Pancreas (tissue), 10 donors: ENCODE measurements at regions not wholly inside any gene's neighbourhood (a gene's known extent, or its start where the extent isn't known, plus 50 kb on each side); places are given as distances from the start of the nearest gene placed in this dataset.
"Not testable (repeated sequence)": the region's sequence is repeated elsewhere in the genome, so short reads cannot be mapped to it uniquely, and the experiment has no call there.

Source experiments
- ATAC-seq, 4 donors: fragments of 200-7000 bp; cut with Tn5 transposase; one replicate each; pipeline versions ENCODE4 v1.8.0 to v1.9.1; 2020; ENCODE audit warnings: mild to moderate bottlenecking in 4 of 4, moderate library complexity in 4 of 4
- DNase-seq, 6 donors: peaks; one replicate each; pipeline ENCODE4 v3.0.0-alpha.2; 2020
- FAIRE-seq: peaks from 2 replicates; lab custom pipeline; 2012; peaks lifted over from hg19 to GRCh38; lab: Jason Lieb, UNC
- H3K27ac ChIP-seq, 4 donors: fragments of 200-600 bp; sonication (generic); 1 replicate in 3 of 4; 2 replicates in 1 of 4; pipeline versions ENCODE4 v1.5.0 to v1.8.0; 2020
- H3K27me3 ChIP-seq, 4 donors: fragments of 200-600 bp; one replicate each; pipeline ENCODE4 v1.8.0; 2021
- H3K36me3 ChIP-seq, 3 donors: fragments of 200-600 bp; sonication (generic) in 1 of 3; one replicate each; pipeline versions ENCODE4 v1.5.0 to v1.8.0; 2020 to 2021
- H3K4me1 ChIP-seq, 3 donors: fragments of 200-600 bp; one replicate each; pipeline ENCODE4 v1.8.0; 2021
- H3K4me3 ChIP-seq, 4 donors: fragments of 200-600 bp; sonication (generic) in 2 of 4; one replicate each; pipeline versions ENCODE4 v1.5.0 to v1.8.0; 2020 to 2021
- H3K9me3 ChIP-seq, 4 donors: fragments of 200-600 bp; one replicate each; pipeline ENCODE4 v1.8.0; 2021
- WGBS, 2 donors: extraction: QIAGEN DNeasy Blood & Tissue Kit; methylation state at CpG; one replicate each; pipeline ENCODE4 v1.1.7; 2013; 5-methylcytosine and 5-hydroxymethylcytosine counted together
- intact Hi-C, 3 donors: fragments of 100-400 bp; cut with DNase I; formaldehyde crosslinking; loops; one replicate each; pipeline versions ENCODE4 v1.11.1 to v1.14.2; 2022
- TF ChIP-seq, protein P1 (sequence below), 4 donors: fragments of 200-600 bp; sonication (generic) in 3 of 4; IDR thresholded peaks; one replicate each; pipeline versions ENCODE4 v1.5.0 to v1.8.0; 2021; ENCODE audit warnings: antibody characterized with exemption in 4 of 4
- donor health status: healthy with polysubstance abuse.
- donor health status: DM: no; HTN: no; CAD: no; lungs with moderate emphysema.
- donor health status: DM: no; HTN: no; CAD: no.
- donor health status: control.
- donor health status: control.
- donor health status: Bipolar disorder and iron deficiency.
- donor health status: DM: yes; HTN: yes; CAD: no.
- donor health status: DM: no; HTN: no; CAD: no.
- donor health status: DM: no; HTN: no; CAD: no.
- donor health status: DM: yes; HTN: yes; CAD: no.

GRCh38 chrX:2631743-2632532, 59.2 kb upstream of the CD99 start:
- no peaks in the 10 kb centered on the region for H3K27me3 ChIP-seq
- DNase-seq (no peak), FAIRE-seq (no peak), ATAC-seq (no peak)
- H3K36me3 ChIP-seq: no peaks in the 10 kb centered on the region
- no peaks in the 10 kb centered on the region for H3K9me3 ChIP-seq
- H3K4me1 ChIP-seq: no peaks in the 10 kb centered on the region
- TF ChIP-seq, protein P1, sequence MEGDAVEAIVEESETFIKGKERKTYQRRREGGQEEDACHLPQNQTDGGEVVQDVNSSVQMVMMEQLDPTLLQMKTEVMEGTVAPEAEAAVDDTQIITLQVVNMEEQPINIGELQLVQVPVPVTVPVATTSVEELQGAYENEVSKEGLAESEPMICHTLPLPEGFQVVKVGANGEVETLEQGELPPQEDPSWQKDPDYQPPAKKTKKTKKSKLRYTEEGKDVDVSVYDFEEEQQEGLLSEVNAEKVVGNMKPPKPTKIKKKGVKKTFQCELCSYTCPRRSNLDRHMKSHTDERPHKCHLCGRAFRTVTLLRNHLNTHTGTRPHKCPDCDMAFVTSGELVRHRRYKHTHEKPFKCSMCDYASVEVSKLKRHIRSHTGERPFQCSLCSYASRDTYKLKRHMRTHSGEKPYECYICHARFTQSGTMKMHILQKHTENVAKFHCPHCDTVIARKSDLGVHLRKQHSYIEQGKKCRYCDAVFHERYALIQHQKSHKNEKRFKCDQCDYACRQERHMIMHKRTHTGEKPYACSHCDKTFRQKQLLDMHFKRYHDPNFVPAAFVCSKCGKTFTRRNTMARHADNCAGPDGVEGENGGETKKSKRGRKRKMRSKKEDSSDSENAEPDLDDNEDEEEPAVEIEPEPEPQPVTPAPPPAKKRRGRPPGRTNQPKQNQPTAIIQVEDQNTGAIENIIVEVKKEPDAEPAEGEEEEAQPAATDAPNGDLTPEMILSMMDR (IDR thresholded peaks at IDR 0.05): no peak
- H3K4me3 ChIP-seq: no peak overlapping the region
- no peak overlapping the region for H3K27ac ChIP-seq
- 62 to 64% methylated on average over 3 of the region's 3 CpGs for WGBS, 2 donors
- intact Hi-C loops: no loop called here

DNA sequence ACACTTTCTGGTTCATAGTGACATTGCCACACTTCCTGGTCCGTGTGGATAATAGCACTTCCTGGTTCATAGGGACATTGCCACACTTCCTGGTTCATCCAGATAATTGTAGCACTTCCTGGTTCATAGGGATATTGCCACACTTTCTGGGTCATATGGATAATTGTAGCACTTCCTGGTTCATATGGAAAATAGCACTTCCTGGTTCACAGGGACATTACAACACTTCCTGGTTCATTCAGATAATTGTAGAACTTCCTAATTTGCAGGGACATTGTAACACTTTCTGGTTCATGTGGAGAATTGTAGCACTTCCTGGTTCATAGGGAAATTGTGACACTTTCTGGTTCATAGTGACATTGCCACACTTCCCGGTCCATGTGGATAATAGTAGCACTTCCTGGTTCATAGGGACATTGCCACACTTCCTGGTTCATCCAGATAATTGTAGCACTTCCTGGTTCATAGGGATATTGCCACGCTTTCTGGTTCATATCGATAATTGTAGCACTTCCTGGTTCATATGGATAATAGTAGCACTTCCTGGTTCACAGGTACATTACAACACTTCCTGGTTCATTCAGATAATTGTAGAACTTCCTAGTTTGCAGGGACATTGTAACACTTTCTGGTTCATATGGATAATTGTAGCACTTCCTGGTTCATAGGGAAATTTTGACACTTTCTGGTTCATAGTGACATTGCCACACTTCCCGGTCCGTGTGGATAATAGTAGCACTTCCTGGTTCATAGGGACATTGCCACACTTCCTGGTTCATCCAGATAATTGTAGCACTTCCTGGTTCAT, 60.0 kb upstream of the CD99 start:
- FAIRE-seq, H3K36me3 ChIP-seq, H3K27me3 ChIP-seq, H3K4me3 ChIP-seq, H3K9me3 ChIP-seq, ATAC-seq, H3K4me1 ChIP-seq, intact Hi-C loops: not testable (repeated sequence)
- WGBS, 2 donors: 84 to 91% methylated on average over 6 of the region's 6 CpGs
- DNase-seq: peak in 2 of 6 donors; percentile 45 to 53
- peak overlapping the region in 2 of 4 donors; percentile 7 to 64 for H3K27ac ChIP-seq

DNA sequence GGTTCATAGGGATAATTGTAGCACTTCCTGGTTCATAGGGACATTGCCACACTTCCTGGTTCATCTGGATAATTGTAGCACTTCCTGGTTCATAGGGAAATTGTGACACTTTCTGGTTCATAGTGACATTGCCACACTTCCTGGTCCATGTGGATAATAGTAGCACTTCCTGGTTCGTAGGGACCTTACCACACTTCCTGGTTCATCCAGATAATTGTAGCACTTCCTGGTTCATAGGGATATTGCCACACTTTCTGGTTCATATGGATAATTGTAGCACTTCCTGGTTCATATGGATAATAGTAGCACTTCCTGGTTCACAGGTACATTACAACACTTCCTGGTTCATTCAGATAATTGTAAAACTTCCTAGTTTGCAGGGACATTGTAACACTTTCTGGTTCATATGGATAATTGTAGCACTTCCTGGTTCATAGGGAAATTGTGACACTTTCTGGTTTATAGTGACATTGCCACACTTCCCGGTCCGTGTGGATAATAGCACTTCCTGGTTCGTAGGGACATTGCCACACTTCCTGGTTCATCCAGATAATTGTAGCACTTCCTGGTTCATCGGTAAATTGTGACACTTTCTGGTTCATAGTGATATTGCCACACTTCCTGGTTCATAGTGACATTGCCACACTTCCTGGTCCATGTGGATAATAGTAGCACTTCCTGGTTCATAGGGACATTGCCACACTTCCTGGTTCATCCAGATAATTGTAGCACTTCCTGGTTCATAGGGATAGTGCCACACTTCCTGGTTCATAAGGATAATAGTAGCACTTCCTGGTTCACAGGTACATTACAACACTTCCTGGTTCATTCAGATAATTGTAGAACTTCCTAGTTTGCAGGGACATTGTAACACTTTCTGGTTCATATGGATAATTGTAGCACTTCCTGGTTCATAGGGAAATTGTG, 60.8 kb upstream of the CD99 start:
- H3K4me1 ChIP-seq, H3K4me3 ChIP-seq, H3K9me3 ChIP-seq, H3K36me3 ChIP-seq, intact Hi-C loops, H3K27me3 ChIP-seq, FAIRE-seq: not testable (repeated sequence)
- DNase-seq (peak in 2 of 6 donors; percentile 62 to 65), ATAC-seq (peak in 2 of 4 donors; percentile 57 to 59)
- 81 to 84% methylated on average over 5 of the region's 5 CpGs for WGBS, 2 donors
- peak overlapping the region in 3 of 4 donors; percentile 0 to 64 (median 30) for H3K27ac ChIP-seq

DNA sequence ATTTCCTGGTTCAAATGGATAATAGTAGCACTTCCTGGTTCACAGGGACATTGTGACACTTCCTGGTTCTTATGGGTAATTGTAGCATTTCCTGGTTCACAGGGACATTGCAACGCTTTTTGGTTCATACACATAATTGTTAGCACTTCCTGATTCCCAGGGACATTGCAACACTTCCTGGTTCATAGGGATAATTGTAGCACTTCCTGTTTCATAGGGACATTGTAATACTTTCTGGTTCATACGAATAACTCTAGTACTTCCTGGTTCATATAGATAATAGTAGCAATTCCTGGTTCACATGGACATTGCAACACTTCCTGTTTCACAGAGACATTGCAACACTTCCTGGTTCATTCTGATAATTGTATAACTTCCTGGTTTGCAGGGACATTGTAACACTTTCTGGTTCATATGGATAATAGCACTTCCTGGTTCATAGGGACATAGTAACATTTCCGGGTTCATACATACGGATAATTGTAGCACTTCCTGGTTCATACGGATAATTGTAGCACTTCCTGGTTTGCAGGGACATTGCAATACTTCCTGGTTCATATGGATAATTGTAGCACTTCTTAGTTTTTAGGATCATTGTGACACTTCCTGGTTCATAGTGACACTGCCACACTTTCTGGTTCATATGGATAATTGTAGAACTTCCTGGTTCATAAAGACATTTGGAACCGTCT, 61.6 kb upstream of the CD99 start:
- ATAC-seq: peak in 1 of 4 donors; percentile 16

DNA sequence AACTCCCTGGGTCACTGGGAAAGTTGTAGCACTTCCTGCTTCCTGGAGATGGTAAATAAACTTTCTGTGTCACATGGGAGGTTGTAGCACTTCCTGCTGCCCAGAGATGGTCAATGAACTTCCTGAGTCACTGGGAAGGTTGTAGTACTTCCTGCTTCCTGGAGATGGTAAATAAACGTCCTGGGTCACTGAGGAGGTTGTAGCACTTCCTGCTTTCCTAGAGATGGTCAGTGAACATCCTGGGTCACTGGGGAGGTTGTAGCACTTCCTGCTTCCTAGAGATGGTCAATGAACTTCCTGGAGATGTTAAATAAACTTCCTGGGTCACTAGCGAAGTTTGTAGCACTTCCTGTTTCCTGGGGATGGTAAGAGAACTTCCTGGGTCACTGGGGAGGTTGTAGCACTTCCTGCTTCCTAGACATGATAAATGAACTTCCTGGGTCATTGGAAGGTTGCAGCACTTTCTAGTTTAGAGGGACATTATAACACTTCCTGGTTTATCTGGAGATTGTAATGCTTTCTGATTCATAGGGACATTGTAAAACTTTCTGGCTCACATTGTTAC, 62.3 kb upstream of the CD99 start:
- Histone ChIP-seq H3K9me3 (no peaks in the 10 kb centered on the region), H3K27ac (peak overlapping the region in 2 of 4 donors; percentile 30 to 64), H3K4me3 (no peak overlapping the region), H3K4me1 (no peaks in the 10 kb centered on the region), H3K36me3 (no peaks in the 10 kb centered on the region), H3K27me3 (no peaks in the 10 kb centered on the region)
- intact Hi-C loops: no loop called here
- DNase-seq (no peak), ATAC-seq (no peak), FAIRE-seq (no peak)
- TF ChIP-seq, protein P1 (IDR thresholded peaks at IDR 0.05): no peak
- WGBS, 2 donors: 78 to 79% methylated on average over 2 of the region's 2 CpGs

More for the DNA sequence above, 61.6 kb upstream of the CD99 start:
- FAIRE-seq (no peak), DNase-seq (no peak)
- Histone ChIP-seq H3K36me3 (no peaks in the 10 kb centered on the region), H3K9me3 (no peaks in the 10 kb centered on the region), H3K27ac (peak overlapping the region in 2 of 4 donors; percentile 30 to 64), H3K4me1 (no peaks in the 10 kb centered on the region), H3K4me3 (no peak overlapping the region), H3K27me3 (no peaks in the 10 kb centered on the region)
- intact Hi-C loops: no loop called here
- TF ChIP-seq, protein P1 (IDR thresholded peaks at IDR 0.05): no peak
- WGBS, 2 donors: 91 to 93% methylated on average over 6 of the region's 6 CpGs
